SK-MEL-5 (cell line): ENCODE measurements at regions not wholly inside any gene's neighbourhood (a gene's known extent, or its start where the extent isn't known, plus 50 kb on each side); places are given as distances from the start of the nearest gene placed in this dataset.

Experiments
- DNase-seq: peaks from one replicate; pipeline ENCODE4 v3.0.0-alpha.2; 2016; ENCODE audit warnings: low read depth, low spot score
- in situ Hi-C: cut with HindIII; loops from 2 replicates; pipeline ENCODE4 v1.10.0; 2016; ENCODE audit warnings: low sequenced_read_pairs, high pct_unique_total_duplicates, low pct_unique_long_range_greater_than_20kb

DNA sequence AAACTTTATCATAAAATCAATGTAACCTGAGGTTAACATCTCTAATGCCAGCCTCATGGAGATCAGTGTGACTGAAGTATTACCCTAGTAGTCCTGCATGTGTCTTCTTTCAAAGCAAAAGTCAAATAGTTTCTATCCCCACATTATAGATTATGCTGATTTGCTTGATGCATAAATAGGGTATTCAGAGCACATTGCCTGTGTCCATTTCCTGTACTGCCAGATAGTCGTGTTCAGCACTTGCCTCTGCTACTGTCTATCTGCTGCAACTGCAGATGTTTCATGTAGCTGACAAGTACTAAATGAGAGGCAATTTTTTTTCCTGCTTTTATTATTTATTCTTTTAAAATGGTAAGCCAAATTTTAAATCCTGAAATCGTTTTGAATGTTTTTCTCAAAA is 348.7 kb downstream of the CHRM3 start:
- DNase-seq = no peak
- in situ Hi-C loops = no loop called here

GRCh38 chr1:239736479-239736878 is 350.1 kb downstream of the CHRM3 start:
- in situ Hi-C loops = no loop called here
- no peak for DNase-seq

GRCh38 chr1:239739375-239739774 is 352.3 kb upstream of the FMN2 start:
- DNase-seq = no peak
- in situ Hi-C loops = no loop called here

- no peak for DNase-seq
- in situ Hi-C loops = no loop called here
Observed at GRCh38 chr1:239739919-239740318, 351.8 kb upstream of the FMN2 start.

DNA sequence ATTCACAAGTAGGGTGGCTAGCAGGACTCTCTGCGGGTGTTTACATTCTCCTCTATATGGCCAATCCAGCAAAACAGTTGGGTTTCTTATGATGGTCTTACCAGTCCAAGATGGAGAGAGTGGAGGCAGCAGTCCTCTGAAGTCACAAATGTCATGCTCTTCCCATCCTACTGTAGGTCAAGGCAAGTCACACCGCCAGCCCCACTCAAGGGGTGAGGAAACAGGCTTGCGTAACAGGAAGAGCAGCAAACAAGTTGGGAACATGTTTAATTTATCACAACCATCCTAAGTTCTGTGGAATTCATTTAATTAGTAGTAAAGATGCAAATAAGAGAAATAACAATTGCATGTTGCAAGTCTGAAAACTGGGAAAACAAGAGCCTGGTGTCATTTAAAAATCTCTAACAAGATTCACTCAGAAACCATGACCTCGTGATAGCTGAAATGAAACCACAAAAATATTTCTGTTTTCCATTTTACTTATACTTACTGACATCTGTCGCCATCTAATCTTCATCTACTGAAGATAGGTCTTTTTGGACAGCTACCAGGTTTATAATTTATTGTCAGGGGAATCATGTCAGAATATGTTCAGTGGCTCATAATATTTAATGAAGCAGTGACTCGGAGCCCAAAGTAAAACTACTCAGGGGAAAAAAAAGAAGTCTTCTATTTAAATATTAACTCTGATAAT is 349.1 kb upstream of the FMN2 start:
- DNase-seq = no peak
- in situ Hi-C loops = no loop called here

DNA sequence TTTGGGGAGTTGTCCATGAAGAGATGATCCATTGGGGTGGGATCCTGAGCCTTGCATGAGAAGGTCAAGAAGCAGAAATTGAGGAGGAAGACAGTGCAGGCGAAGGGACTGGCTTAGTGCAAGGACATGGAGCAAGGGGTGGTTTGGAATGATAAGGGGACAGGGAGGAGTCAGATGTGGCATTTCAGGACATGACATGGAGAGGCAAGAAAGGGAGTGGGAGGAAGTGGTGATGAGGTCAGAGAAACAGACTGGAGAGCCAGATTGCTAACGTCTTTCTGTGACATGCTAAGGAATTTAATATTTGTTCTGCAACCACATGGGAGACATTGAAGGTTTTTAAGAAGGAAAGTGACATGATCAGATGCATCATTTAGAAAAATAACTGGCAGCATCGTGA is 346.8 kb upstream of the FMN2 start:
- no peak for DNase-seq
- in situ Hi-C loops = no loop called here

DNA sequence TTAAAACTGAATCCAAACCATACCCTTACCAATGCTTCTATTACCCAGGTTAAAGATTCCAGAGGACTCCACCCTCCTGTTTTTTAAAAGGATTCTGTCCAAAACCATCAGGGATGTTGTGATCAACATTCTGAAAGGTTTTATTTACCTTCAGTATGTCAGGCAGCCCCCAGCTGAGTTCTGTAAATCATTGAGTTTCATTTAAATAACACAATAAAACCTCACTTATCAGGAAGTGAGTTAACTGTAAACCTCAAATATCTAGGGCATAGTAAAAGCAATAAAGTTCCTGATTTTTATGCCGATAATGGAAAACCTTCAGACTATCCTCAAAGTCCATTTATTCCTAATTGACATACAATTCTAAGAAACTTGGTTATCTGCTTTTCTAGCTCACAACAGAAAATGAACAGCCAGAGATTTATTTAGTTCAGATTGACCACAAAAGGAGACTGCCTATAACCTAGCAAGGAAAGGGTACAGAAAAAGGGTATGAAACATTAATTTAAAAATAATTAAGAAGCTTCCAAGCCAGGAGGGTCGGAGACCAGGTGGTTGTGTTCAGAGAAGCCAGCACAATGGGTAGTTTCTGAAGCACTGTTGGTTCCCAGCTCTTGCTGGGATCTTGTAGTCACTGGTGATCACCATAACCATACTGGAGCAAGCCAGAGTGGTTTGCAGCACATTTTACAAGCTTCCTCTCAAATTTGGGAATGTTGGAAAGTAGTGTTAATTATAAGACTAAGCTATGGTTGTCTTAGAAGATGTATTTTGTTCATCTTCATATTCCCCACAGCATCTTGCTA is 336.4 kb upstream of the FMN2 start:
- in situ Hi-C loops = no loop called here
- no peak for DNase-seq

GRCh38 chr1:239757716-239758115 is 334.0 kb upstream of the FMN2 start:
- no peak for DNase-seq
- in situ Hi-C loops = no loop called here

DNA sequence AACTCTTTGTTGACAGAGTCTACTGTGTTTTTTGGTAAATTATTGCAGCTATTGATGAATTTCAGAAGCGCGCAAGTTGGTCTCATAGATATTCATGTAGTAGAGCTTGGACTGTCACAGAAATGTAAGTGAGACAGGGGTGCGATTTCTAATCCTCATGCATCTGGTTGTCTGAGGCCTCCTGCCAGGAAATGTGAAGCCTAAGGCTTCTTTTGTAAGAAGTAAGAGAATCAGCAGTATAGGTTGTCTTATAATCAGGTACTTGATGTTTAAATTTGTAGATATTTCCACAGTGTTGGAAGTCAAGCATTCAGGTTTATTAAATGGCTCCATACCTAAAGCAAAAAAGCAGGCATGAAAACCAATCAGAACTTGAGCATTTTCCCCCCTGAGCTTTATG is 332.9 kb upstream of the FMN2 start:
- in situ Hi-C loops = no loop called here
- no peak for DNase-seq

DNA sequence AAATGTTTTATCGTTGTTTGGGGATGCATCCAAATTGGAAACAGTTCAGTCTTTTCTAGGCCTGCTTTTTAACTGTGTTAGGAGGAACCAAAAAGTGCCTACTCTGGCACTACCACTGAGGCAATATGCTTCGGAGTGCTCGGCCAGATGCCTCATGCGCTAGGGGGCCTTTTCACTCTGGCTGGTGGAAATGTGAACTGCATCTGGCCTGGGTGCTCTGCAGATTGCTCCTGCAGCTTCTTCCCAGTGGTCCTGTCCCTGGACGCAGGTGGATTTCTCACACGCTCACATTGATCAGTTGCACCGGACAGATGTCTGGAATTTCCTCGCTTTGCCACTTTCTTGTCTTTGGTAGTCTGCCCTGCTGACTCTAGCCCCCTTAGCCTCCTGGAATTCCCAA is 330.2 kb upstream of the FMN2 start:
- in situ Hi-C loops = no loop called here
- no peak for DNase-seq

- in situ Hi-C loops = no loop called here
- peak; percentile 62 for DNase-seq
Observed at GRCh38 chr1:239763850-239764249, 327.8 kb upstream of the FMN2 start.

GRCh38 chr1:239764546-239764945 is 327.1 kb upstream of the FMN2 start:
- DNase-seq = no peak
- in situ Hi-C loops = no loop called here

DNA sequence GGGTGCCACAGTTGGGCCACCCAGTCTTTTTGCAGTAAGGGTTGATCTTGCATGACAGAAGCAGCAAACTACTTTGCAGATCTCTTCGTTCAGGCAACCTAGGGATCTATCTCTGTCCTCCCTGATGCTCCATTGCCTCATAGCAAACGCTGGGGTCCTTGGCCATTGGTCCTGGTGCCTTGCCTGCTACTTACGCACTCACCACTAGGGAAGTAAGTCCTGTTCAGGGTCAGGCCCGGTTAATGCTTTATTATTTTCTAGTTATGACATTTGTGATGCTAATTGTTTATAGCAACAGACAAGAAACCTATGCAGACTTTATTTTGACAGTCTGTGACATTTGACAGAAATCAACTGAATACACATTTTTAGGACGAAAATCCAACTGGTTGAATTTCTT is 326.5 kb upstream of the FMN2 start:
- in situ Hi-C loops = no loop called here
- peak; percentile 33 for DNase-seq

DNA sequence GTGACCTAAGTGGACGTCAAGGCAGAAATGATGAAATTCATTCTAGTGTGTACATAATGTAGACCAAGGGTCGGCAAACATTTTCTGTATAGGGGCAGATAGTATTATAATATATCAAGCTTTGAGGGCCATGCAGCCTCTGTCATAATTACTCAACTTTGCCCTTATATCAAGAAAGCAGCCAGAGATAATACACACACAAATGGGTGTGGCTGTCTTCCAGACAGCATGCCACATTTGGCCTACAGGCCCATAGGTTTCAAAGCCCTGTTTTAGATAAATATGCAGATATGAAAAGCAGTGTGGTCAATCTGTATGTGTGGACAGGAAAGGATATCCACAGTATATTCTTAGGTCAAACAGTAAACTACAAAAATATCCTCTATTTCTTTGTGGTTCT is 320.1 kb upstream of the FMN2 start:
- no peak for DNase-seq
- in situ Hi-C loops = no loop called here

- DNase-seq = peak; percentile 54
- in situ Hi-C loops = no loop called here
Observed at GRCh38 chr1:239772446-239772845, 319.2 kb upstream of the FMN2 start.

GRCh38 chr1:239775466-239775865 is 316.2 kb upstream of the FMN2 start:
- no peak for DNase-seq
- in situ Hi-C loops = no loop called here

DNA sequence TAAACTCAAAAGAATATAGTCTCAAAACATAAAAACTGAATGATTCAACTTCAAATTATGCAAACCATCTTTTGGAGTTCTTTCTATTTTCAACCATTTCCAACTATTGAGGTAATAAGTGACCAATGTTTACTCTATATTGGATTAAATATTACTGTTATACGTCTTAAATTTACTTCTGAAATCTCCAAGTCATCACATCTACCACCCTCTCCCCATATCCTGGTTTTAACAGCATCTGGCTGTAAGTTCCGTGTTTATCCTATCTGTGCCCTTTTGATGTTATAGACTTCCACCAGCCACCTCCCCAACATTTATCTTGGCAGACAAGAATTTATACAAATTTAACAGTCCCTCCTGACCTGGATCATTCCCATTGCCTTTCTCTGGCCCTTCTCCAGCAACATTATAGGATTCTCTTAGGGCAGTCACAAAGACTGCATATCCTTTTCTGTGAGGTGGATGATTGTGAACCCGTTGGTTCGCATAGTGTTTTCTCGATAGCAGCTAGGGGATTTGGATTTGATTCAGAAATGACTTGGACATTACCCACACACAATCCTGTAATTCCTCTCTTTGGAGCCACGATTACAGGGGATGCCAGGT is 313.4 kb upstream of the FMN2 start:
- DNase-seq = no peak
- in situ Hi-C loops = no loop called here

DNA sequence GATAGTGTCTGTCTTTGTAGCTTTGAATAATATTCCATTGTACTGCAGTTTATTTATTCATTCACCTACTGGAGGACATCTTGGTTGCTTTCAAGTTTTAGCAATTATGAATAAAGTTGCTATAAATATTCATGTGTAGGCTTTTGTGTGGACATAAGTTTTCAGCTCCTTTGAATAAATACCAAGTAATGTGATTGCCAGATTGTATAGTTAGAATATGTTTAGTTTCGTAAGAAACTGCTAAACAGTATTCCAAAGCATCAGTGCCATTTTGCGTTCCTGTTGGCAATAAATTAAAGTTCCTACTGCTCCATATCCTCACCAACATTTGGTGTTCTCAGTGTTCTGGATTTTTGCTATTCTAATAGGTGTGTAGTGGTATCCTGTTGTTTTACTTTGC is 311.7 kb upstream of the FMN2 start:
- in situ Hi-C loops = no loop called here
- no peak for DNase-seq

DNA sequence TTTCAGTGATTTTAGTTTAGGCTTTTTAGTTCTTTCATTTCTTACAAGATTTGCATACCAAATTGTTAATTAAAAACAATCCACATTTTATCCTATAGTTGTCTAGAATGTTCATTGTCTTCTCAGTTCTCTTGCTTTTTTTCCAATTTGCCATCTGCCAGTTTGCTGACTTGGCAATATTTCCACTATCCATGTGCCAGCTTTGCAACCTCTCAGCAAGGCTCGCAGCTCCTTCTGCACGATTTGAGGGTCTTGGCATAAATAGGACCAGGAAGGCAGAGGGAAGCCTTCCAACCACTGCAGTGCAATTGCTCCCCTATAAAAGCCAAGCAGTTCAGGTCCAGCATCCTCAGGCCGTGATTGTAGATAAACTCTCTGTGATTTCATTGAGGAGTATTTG is 306.8 kb upstream of the FMN2 start:
- DNase-seq = no peak
- in situ Hi-C loops = no loop called here
